BJ (cell line): ENCODE measurements at regions not wholly inside any gene's neighbourhood (a gene's known extent, or its start where the extent isn't known, plus 50 kb on each side); places are given as distances from the start of the nearest gene placed in this dataset.

Experiments
- CTCF ChIA-PET: fragments of 350-600 bp; formaldehyde crosslinking; extraction: SDS; loops from one replicate; lab custom pipeline; 2021; ENCODE audit warnings: antibody characterized with exemption, inconsistent platforms; lab: Yijun Ruan, JAX
- POLR2A ChIA-PET: fragments of 300-600 bp; sonication (Branson Sonifier 250); formaldehyde crosslinking; extraction: SDS; loops from one replicate; lab custom pipeline; 2021; ENCODE audit warnings: antibody characterized with exemption; lab: Charles Lee
- DNase-seq: peaks from one replicate; pipeline ENCODE4 v3.0.0-alpha.2; 2011; ENCODE audit warnings: low read depth
- H3K27me3 ChIP-seq: 2 replicates; pipeline ENCODE4 v1.6.0; 2011; ENCODE audit warnings: low read length; ENCODE audit not compliant: control insufficient read depth, insufficient read depth
- H3K36me3 ChIP-seq: 2 replicates; pipeline ENCODE4 v1.5.1; 2011; ENCODE audit warnings: low read length; ENCODE audit not compliant: control insufficient read depth, insufficient read depth
- H3K4me3 ChIP-seq: 2 replicates; pipeline ENCODE4 v1.5.1; 2011; ENCODE audit warnings: low read depth, mild to moderate bottlenecking, control low read depth, low read length
- CTCF ChIP-seq: IDR thresholded peaks from 2 replicates; pipeline ENCODE4 v1.5.1; 2011; ENCODE audit warnings: low read depth, mild to moderate bottlenecking, control low read depth, inconsistent platforms, low read length, moderate library complexity; ENCODE audit not compliant: insufficient read depth

- no peak for DNase-seq
- TF ChIP-seq CTCF = no peak
- CTCF ChIA-PET = no interaction called here
Measured at GRCh38 chr16:50466170-50466569, 82.0 kb upstream of the NKD1 start.

GRCh38 chr16:50464325-50465290 lies 83.6 kb upstream of the NKD1 start:
- Histone ChIP-seq H3K4me3 (no peak overlapping the region), H3K36me3 (no peaks in the 10 kb centered on the region), H3K27me3 (peaks cover 14% of the 10 kb centered on the region)
- ChIA-PET POLR2A (no interaction called here), CTCF (interaction anchor here (1.2 kb wide), 1 partner anchor 443 kb away, joined by 3 read pairs; no protein-coding TSS in a partner anchor)
- TF ChIP-seq CTCF = no peak
- no peak for DNase-seq

More at GRCh38 chr16:50466170-50466569, 82.0 kb upstream of the NKD1 start:
- POLR2A ChIA-PET = no interaction called here
- Histone ChIP-seq H3K4me3 (no peak overlapping the region), H3K27me3 (peaks cover 14% of the 10 kb centered on the region), H3K36me3 (no peaks in the 10 kb centered on the region)

GRCh38 chr16:50463581-50464324 lies 84.4 kb upstream of the NKD1 start:
- no peak overlapping the region for H3K4me3 ChIP-seq
- CTCF ChIA-PET = no interaction called here
- TF ChIP-seq CTCF = no peak

GRCh38 chr16:50462793-50463507 lies 85.2 kb upstream of the NKD1 start:
- DNase-seq = no peak
- H3K36me3 ChIP-seq = no peaks in the 10 kb centered on the region
- H3K27me3 ChIP-seq = peaks cover 5% of the 10 kb centered on the region
- POLR2A ChIA-PET = no interaction called here
- no peak for TF ChIP-seq CTCF
- CTCF ChIA-PET = no interaction called here
- H3K4me3 ChIP-seq = no peak overlapping the region

More at GRCh38 chr16:50463581-50464324, 84.4 kb upstream of the NKD1 start:
- no peaks in the 10 kb centered on the region for H3K36me3 ChIP-seq
- H3K27me3 ChIP-seq = peaks cover 10% of the 10 kb centered on the region
- POLR2A ChIA-PET = no interaction called here
- DNase-seq = no peak
